Astrocyte (in vitro differentiated cells and primary cell): ENCODE measurements at regions not wholly inside any gene's neighbourhood (a gene's known extent, or its start where the extent isn't known, plus 50 kb on each side); places are given as distances from the start of the nearest gene placed in this dataset.

Experiments used
- DNase-seq: peaks from one replicate; pipeline ENCODE4 v3.0.0-alpha.2; 2010; ENCODE audit warnings: low read depth
- FAIRE-seq: peaks from 2 replicates; lab custom pipeline; 2011; peaks lifted over from hg19 to GRCh38; lab: Jason Lieb, UNC
- H2AFZ ChIP-seq: 2 replicates; pipeline ENCODE4 v1.6.0; 2012; ENCODE audit warnings: low read depth, low read length, inconsistent platforms
- H3K27ac ChIP-seq: 2 replicates; pipeline ENCODE4 v1.5.1; 2011; ENCODE audit warnings: low read depth, low read length, inconsistent platforms
- H3K27me3 ChIP-seq: 2 replicates; pipeline ENCODE4 v1.6.0; 2011; ENCODE audit warnings: low read length, inconsistent platforms; ENCODE audit not compliant: insufficient read depth
- H3K36me3 ChIP-seq: 2 replicates; pipeline ENCODE4 v1.5.1; 2011; ENCODE audit warnings: low read length, inconsistent platforms; ENCODE audit not compliant: insufficient read depth
- H3K4me1 ChIP-seq: 2 replicates; pipeline ENCODE4 v1.5.1; 2011; ENCODE audit warnings: low read length, inconsistent platforms; ENCODE audit not compliant: insufficient read depth
- H3K4me2 ChIP-seq: 2 replicates; pipeline ENCODE4 v1.6.0; 2012; ENCODE audit warnings: low read length, inconsistent platforms
- H3K4me3 ChIP-seq: 2 replicates; pipeline ENCODE4 v1.5.1; 2011; ENCODE audit warnings: low read depth, mild to moderate bottlenecking, low read length, inconsistent platforms; ENCODE audit not compliant: insufficient read depth
- H3K79me2 ChIP-seq: 2 replicates; pipeline ENCODE4 v1.6.0; 2012; ENCODE audit warnings: mild to moderate bottlenecking, low read length, inconsistent platforms; ENCODE audit not compliant: insufficient read depth
- H3K9ac ChIP-seq: 2 replicates; pipeline ENCODE4 v1.6.0; 2012; ENCODE audit warnings: mild to moderate bottlenecking, low read length, inconsistent platforms
- H3K9me3 ChIP-seq: 2 replicates; pipeline ENCODE4 v1.5.1; 2012; ENCODE audit warnings: low read depth, mild to moderate bottlenecking, low read length, inconsistent platforms; ENCODE audit not compliant: insufficient read depth
- H4K20me1 ChIP-seq: 2 replicates; pipeline ENCODE4 v1.6.0; 2012; ENCODE audit warnings: low read length, inconsistent platforms; ENCODE audit not compliant: insufficient read depth
- H3K27ac Mint-ChIP-seq: one replicate; pipeline ENCODE4 v1.8.0; 2021; ENCODE audit warnings: mild to moderate bottlenecking, mixed read lengths; ENCODE audit not compliant: unreplicated experiment
- H3K27me3 Mint-ChIP-seq: one replicate; pipeline ENCODE4 v1.8.0; 2021; ENCODE audit warnings: low read depth, mixed read lengths; ENCODE audit not compliant: unreplicated experiment
- H3K36me3 Mint-ChIP-seq: one replicate; pipeline ENCODE4 v1.8.0; 2021; ENCODE audit warnings: low read depth, mixed read lengths; ENCODE audit not compliant: unreplicated experiment
- H3K4me1 Mint-ChIP-seq: one replicate; pipeline ENCODE4 v1.8.0; 2021; ENCODE audit warnings: low read depth, mixed read lengths; ENCODE audit not compliant: unreplicated experiment
- H3K4me3 Mint-ChIP-seq: one replicate; pipeline ENCODE4 v1.8.0; 2021; ENCODE audit warnings: mild to moderate bottlenecking, moderate library complexity, mixed read lengths; ENCODE audit not compliant: unreplicated experiment
- H3K9me3 Mint-ChIP-seq: one replicate; pipeline ENCODE4 v1.8.0; 2021; ENCODE audit warnings: mild to moderate bottlenecking, mixed read lengths; ENCODE audit not compliant: unreplicated experiment
- CTCF ChIP-seq: IDR thresholded peaks from 2 replicates; pipeline ENCODE4 v1.5.1; 2011; ENCODE audit warnings: low read depth, mild to moderate bottlenecking, inconsistent platforms, low read length, moderate library complexity; ENCODE audit not compliant: insufficient read depth
- EZH2 ChIP-seq: IDR thresholded peaks from 2 replicates; pipeline ENCODE4 v1.6.1; 2012; ENCODE audit warnings: mild to moderate bottlenecking, low read length, inconsistent platforms; ENCODE audit not compliant: insufficient read depth

GRCh38 chr5:57408285-57408684, 74.3 kb downstream of the ACTBL2 start:
- FAIRE-seq: no peak
- no peak overlapping the region for H3K27ac ChIP-seq

DNA sequence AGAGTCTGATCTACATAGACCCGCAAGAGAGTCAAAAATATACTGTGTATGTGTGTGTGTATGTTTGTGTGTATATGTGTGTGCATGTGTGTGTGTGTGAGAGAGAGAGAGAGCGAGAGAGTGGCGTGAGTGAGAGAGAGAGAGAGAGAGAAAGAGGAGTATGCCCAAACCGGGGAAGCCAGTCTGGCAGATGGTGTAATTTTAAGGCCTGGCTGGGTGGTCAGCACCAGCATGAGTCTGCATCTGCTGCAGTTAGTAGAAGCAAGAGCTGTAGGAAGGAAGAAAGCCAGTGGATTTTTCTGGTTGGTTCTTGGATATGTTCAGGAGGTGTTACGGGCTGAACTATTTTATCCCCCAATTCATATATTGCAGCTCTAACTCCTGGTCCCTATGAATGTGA, 75.2 kb downstream of the ACTBL2 start:
- DNase-seq (no peak), FAIRE-seq (no peak)
- no peak overlapping the region for H3K27ac Mint-ChIP-seq
- Histone ChIP-seq H3K4me3 (no peak overlapping the region), H3K4me1 (peaks cover 4% of the 10 kb centered on the region), H4K20me1 (no peaks in the 10 kb centered on the region), H3K27me3 (no peaks in the 10 kb centered on the region), H3K4me2 (no peak overlapping the region), H3K27ac (no peak overlapping the region), H3K79me2 (no peaks in the 10 kb centered on the region), H3K36me3 (no peaks in the 10 kb centered on the region), H2AFZ (no peak overlapping the region), H3K9me3 (no peaks in the 10 kb centered on the region), H3K9ac (no peak overlapping the region)
- H3K9me3 Mint-ChIP-seq: no peaks in the 10 kb centered on the region
- H3K36me3 Mint-ChIP-seq: no peaks in the 10 kb centered on the region
- H3K4me1 Mint-ChIP-seq: peaks cover 2% of the 10 kb centered on the region
- no peaks in the 10 kb centered on the region for H3K27me3 Mint-ChIP-seq
- no peak overlapping the region for H3K4me3 Mint-ChIP-seq
- no peak for TF ChIP-seq EZH2
- no peak for TF ChIP-seq CTCF

More at GRCh38 chr5:57408285-57408684, 74.3 kb downstream of the ACTBL2 start:
- Histone ChIP-seq H3K36me3 (no peaks in the 10 kb centered on the region), H2AFZ (no peak overlapping the region), H3K4me1 (peaks cover 4% of the 10 kb centered on the region), H3K79me2 (no peaks in the 10 kb centered on the region), H3K27me3 (no peaks in the 10 kb centered on the region), H3K9ac (no peak overlapping the region), H3K4me3 (no peak overlapping the region), H4K20me1 (no peaks in the 10 kb centered on the region), H3K9me3 (no peaks in the 10 kb centered on the region), H3K4me2 (no peak overlapping the region)
- H3K9me3 Mint-ChIP-seq: no peaks in the 10 kb centered on the region
- TF ChIP-seq EZH2 (no peak), CTCF (no peak)
- DNase-seq: no peak
- H3K27ac Mint-ChIP-seq: no peak overlapping the region
- H3K4me3 Mint-ChIP-seq: no peak overlapping the region
- H3K36me3 Mint-ChIP-seq: no peaks in the 10 kb centered on the region
- H3K4me1 Mint-ChIP-seq: peaks cover under 1% of the 10 kb centered on the region
- H3K27me3 Mint-ChIP-seq: no peaks in the 10 kb centered on the region

GRCh38 chr5:57406641-57407040, 76.0 kb downstream of the ACTBL2 start:
- H3K4me1 Mint-ChIP-seq: peaks cover 2% of the 10 kb centered on the region
- H3K27ac Mint-ChIP-seq: no peak overlapping the region
- H2AFZ ChIP-seq: no peak overlapping the region
- no peaks in the 10 kb centered on the region for H4K20me1 ChIP-seq
- H3K36me3 ChIP-seq: no peaks in the 10 kb centered on the region
- no peak for FAIRE-seq
- H3K36me3 Mint-ChIP-seq: no peaks in the 10 kb centered on the region
- no peaks in the 10 kb centered on the region for H3K27me3 Mint-ChIP-seq
- no peaks in the 10 kb centered on the region for H3K9me3 ChIP-seq
- H3K9ac ChIP-seq: no peak overlapping the region
- no peak for DNase-seq
- no peak overlapping the region for H3K4me2 ChIP-seq
- peaks cover under 1% of the 10 kb centered on the region for H3K4me1 ChIP-seq
- no peaks in the 10 kb centered on the region for H3K9me3 Mint-ChIP-seq
- H3K79me2 ChIP-seq: no peaks in the 10 kb centered on the region
- TF ChIP-seq EZH2: no peak
- TF ChIP-seq CTCF: no peak
- no peak overlapping the region for H3K4me3 ChIP-seq
- H3K27me3 ChIP-seq: no peaks in the 10 kb centered on the region
- H3K4me3 Mint-ChIP-seq: no peak overlapping the region
- H3K27ac ChIP-seq: no peak overlapping the region
